CD8-positive, alpha-beta memory T cell (primary cell): ENCODE measurements at regions not wholly inside any gene's neighbourhood (a gene's known extent, or its start where the extent isn't known, plus 50 kb on each side); places are given as distances from the start of the nearest gene placed in this dataset.
"Not testable (repeated sequence)": the region's sequence is repeated elsewhere in the genome, so short reads cannot be mapped to it uniquely, and the experiment has no call there.

Experiments
- CTCF ChIA-PET: fragments of 350-600 bp; sonication (Branson Sonifier 250); formaldehyde crosslinking; loops from one replicate; lab custom pipeline; 2021; ENCODE audit warnings: antibody characterized with exemption; lab: Charles Lee
- POLR2A ChIA-PET: fragments of 350-600 bp; sonication (Branson Sonifier 250); formaldehyde crosslinking; loops from one replicate; lab custom pipeline; 2021; ENCODE audit warnings: antibody characterized with exemption; lab: Charles Lee
- DNase-seq, 5 donors: peaks; one replicate each; pipeline versions ENCODE4 v3.0.0 to v3.0.0-alpha.2; 2020 to 2022; ENCODE audit warnings: mixed read lengths in 1 of 5
- H3K27ac ChIP-seq: one replicate; pipeline ENCODE4 v1.7.0; 2013; ENCODE audit warnings: low read depth, mild to moderate bottlenecking, low read length, moderate library complexity
- H3K27me3 ChIP-seq: 2 replicates; pipeline ENCODE4 v1.7.0; 2013; ENCODE audit warnings: low read length, mild to moderate bottlenecking; ENCODE audit not compliant: insufficient read depth, poor library complexity, severe bottlenecking
- H3K36me3 ChIP-seq: 2 replicates; pipeline ENCODE4 v1.7.0; 2013; ENCODE audit warnings: mild to moderate bottlenecking, low read length, moderate library complexity; ENCODE audit not compliant: insufficient read depth
- H3K4me1 ChIP-seq: 2 replicates; pipeline ENCODE4 v1.7.0; 2013; ENCODE audit warnings: mild to moderate bottlenecking, low read length, moderate library complexity; ENCODE audit not compliant: insufficient read depth
- H3K4me3 ChIP-seq: 2 replicates; pipeline ENCODE4 v1.7.0; 2013; ENCODE audit warnings: mild to moderate bottlenecking, low read length
- H3K9me3 ChIP-seq: 2 replicates; pipeline ENCODE4 v1.7.0; 2013; ENCODE audit warnings: mild to moderate bottlenecking, low read length
- H3K27ac Mint-ChIP-seq, 8 donors: one replicate each; pipeline ENCODE4 v1.8.0; 2020 to 2021; ENCODE audit warnings: mixed read lengths in 8 of 8, mild to moderate bottlenecking in 6 of 8, inconsistent platforms in 3 of 8, moderate library complexity in 3 of 8
- H3K27me3 Mint-ChIP-seq, 2 donors: one replicate each; pipeline ENCODE4 v1.8.0; 2020 to 2021; ENCODE audit warnings: mixed read lengths in 2 of 2, mild to moderate bottlenecking in 1 of 2, moderate library complexity in 1 of 2
- H3K36me3 Mint-ChIP-seq, 3 donors: one replicate each; pipeline ENCODE4 v1.8.0; 2020 to 2021; ENCODE audit warnings: mixed read lengths in 3 of 3, inconsistent platforms in 1 of 3, mild to moderate bottlenecking in 1 of 3
- H3K4me1 Mint-ChIP-seq, 3 donors: one replicate each; pipeline ENCODE4 v1.8.0; 2020 to 2021; ENCODE audit warnings: mixed read lengths in 3 of 3, inconsistent platforms in 1 of 3, mild to moderate bottlenecking in 1 of 3
- H3K4me3 Mint-ChIP-seq, 7 donors: one replicate each; pipeline ENCODE4 v1.8.0; 2020 to 2021; ENCODE audit warnings: mixed read lengths in 7 of 7, mild to moderate bottlenecking in 6 of 7, moderate library complexity in 4 of 7, inconsistent platforms in 2 of 7
- H3K9me3 Mint-ChIP-seq, 5 donors: one replicate each; pipeline ENCODE4 v1.8.0; 2020 to 2022; ENCODE audit warnings: mixed read lengths in 5 of 5, mild to moderate bottlenecking in 3 of 5, moderate library complexity in 2 of 5, inconsistent platforms in 1 of 5

DNA sequence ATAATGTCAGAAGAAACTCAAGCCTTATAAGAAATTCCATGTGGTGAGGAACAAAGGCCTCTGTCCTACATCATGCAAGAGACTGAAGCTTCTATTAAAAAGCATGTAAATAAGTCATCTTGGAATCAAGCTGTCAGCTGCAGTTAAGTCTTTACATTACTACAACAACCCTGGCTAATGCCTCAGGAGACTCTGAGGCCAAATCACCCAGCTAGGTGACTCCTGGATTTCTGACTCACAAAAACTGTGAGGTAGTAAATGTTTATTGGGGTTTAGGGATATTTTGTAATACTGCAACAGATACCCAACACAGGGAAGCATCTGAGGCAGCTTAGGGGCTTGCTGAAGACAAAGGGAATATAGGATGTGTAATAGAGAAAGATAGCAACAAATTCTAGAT, 89.6 kb downstream of the C11orf87 start:
- ChIA-PET CTCF (no interaction called here), POLR2A (no interaction called here)
- H3K36me3 Mint-ChIP-seq, result no peaks in the 10 kb centered on the region

DNA sequence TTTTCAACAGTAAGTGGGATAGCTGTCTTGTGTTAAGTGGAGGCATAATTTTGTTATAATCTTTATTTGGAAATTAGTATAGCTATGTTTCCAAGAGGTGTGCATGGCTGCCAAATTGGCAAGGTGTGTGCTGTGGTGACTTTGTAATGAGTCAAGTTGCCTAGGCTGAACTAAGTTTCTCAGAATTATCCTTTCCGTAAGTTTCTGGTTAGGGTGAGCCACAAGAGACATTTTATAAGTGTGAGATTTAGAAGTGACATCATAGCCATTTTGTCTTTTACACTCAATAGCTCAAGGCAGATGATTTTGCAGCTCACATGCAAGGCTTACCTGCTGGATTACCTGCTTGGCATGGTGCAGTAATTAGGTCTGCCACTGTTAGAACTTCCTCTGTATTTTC, 90.3 kb downstream of the C11orf87 start:
- H3K27ac Mint-ChIP-seq, result no peak overlapping the region

More for the DNA sequence above, 89.6 kb downstream of the C11orf87 start:
- H3K27ac Mint-ChIP-seq, result no peak overlapping the region
- H3K4me3 Mint-ChIP-seq, result no peak overlapping the region
- no peaks in the 10 kb centered on the region for H3K4me1 Mint-ChIP-seq
- Histone ChIP-seq H3K4me3 (no peak overlapping the region), H3K4me1 (no peaks in the 10 kb centered on the region), H3K36me3 (no peaks in the 10 kb centered on the region), H3K27ac (no peak overlapping the region), H3K9me3 (no peaks in the 10 kb centered on the region), H3K27me3 (no peaks in the 10 kb centered on the region)
- peaks cover 0 to 11% (median 4%) of the 10 kb centered on the region in 5 donors for H3K9me3 Mint-ChIP-seq
- no peaks in the 10 kb centered on the region for H3K27me3 Mint-ChIP-seq
- no peak for DNase-seq

GRCh38 chr11:109512680-109513079, 90.7 kb downstream of the C11orf87 start:
- ChIA-PET POLR2A (no interaction called here), CTCF (no interaction called here)
- H3K4me3 ChIP-seq, result no peak overlapping the region
- no peaks in the 10 kb centered on the region for H3K36me3 ChIP-seq
- no peaks in the 10 kb centered on the region for H3K4me1 ChIP-seq
- H3K4me3 Mint-ChIP-seq, result no peak overlapping the region
- no peaks in the 10 kb centered on the region for H3K36me3 Mint-ChIP-seq
- H3K27ac Mint-ChIP-seq, result no peak overlapping the region
- no peaks in the 10 kb centered on the region for H3K27me3 ChIP-seq
- H3K4me1 Mint-ChIP-seq, result no peaks in the 10 kb centered on the region
- DNase-seq, result no peak
- H3K27ac ChIP-seq, result no peak overlapping the region
- H3K27me3 Mint-ChIP-seq, result no peaks in the 10 kb centered on the region
- H3K9me3 ChIP-seq, result no peaks in the 10 kb centered on the region
- H3K9me3 Mint-ChIP-seq, result peaks cover 0 to 11% (median 4%) of the 10 kb centered on the region in 5 donors

More for the DNA sequence above, 90.3 kb downstream of the C11orf87 start:
- Mint-ChIP-seq H3K36me3 (no peaks in the 10 kb centered on the region), H3K27me3 (no peaks in the 10 kb centered on the region), H3K9me3 (peaks cover 0 to 11% (median 4%) of the 10 kb centered on the region in 5 donors), H3K4me1 (no peaks in the 10 kb centered on the region), H3K4me3 (no peak overlapping the region)
- Histone ChIP-seq H3K27me3 (no peaks in the 10 kb centered on the region), H3K36me3 (no peaks in the 10 kb centered on the region), H3K9me3 (no peaks in the 10 kb centered on the region), H3K27ac (no peak overlapping the region), H3K4me1 (no peaks in the 10 kb centered on the region), H3K4me3 (no peak overlapping the region)
- POLR2A ChIA-PET, result no interaction called here
- DNase-seq, result no peak
- CTCF ChIA-PET, result no interaction called here

DNA sequence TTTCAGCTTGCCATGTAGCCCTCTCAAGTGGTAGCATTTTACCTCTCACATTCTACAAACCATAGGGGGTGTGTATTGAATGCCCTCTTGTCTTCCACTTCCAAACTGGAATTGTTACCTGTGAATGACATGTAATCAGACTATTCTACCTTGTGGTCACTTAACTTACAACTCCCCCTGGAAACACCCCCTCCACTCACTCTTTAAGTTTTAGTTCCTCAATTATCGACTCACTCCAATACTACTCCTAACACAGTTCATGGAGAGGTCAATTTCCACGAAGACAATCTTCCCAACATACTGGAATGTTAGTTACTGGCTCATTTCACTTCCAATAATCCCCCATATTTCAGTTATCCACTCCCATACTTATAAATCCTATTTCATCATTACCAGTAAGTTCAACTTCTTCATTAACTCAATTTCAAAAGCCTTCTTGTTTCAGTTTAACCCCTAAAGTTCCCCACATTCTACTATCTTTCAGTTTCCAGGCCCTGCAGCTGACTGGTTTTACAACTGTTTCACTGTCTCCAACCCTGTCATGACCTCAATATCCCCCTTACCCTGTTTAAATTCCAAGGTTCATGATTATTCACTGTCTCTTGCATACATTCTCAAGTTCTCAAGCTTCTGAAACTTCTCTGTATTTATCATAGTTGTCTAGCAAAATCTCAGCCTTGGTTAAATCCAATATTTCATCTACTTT, 92.5 kb downstream of the C11orf87 start:
- POLR2A ChIA-PET, result no interaction called here
- peaks cover 0 to 9% (median 4%) of the 10 kb centered on the region in 5 donors for H3K9me3 Mint-ChIP-seq
- CTCF ChIA-PET, result no interaction called here
- Histone ChIP-seq H3K36me3 (no peaks in the 10 kb centered on the region), H3K9me3 (no peaks in the 10 kb centered on the region), H3K4me3 (no peak overlapping the region), H3K4me1 (no peaks in the 10 kb centered on the region), H3K27me3 (no peaks in the 10 kb centered on the region), H3K27ac (no peak overlapping the region)
- no peak overlapping the region for H3K27ac Mint-ChIP-seq
- H3K27me3 Mint-ChIP-seq, result no peaks in the 10 kb centered on the region
- no peak for DNase-seq
- H3K4me3 Mint-ChIP-seq, result no peak overlapping the region
- no peaks in the 10 kb centered on the region for H3K4me1 Mint-ChIP-seq
- H3K36me3 Mint-ChIP-seq, result no peaks in the 10 kb centered on the region

GRCh38 chr11:109519253-109519652, 97.3 kb downstream of the C11orf87 start:
- H3K4me3 ChIP-seq, result no peak overlapping the region
- POLR2A ChIA-PET, result no interaction called here
- H3K27ac ChIP-seq, result no peak overlapping the region
- H3K36me3 Mint-ChIP-seq, result peaks cover 0 to 2% (median 0%) of the 10 kb centered on the region in 3 donors
- CTCF ChIA-PET, result no interaction called here
- peaks cover 0 to 3% of the 10 kb centered on the region in 2 donors for H3K27me3 Mint-ChIP-seq
- H3K9me3 Mint-ChIP-seq, result peaks cover 0 to 10% (median 5%) of the 10 kb centered on the region in 5 donors
- H3K4me3 Mint-ChIP-seq, result no peak overlapping the region
- no peaks in the 10 kb centered on the region for H3K4me1 ChIP-seq
- no peak overlapping the region for H3K27ac Mint-ChIP-seq
- no peaks in the 10 kb centered on the region for H3K4me1 Mint-ChIP-seq
- no peaks in the 10 kb centered on the region for H3K36me3 ChIP-seq
- H3K27me3 ChIP-seq, result no peaks in the 10 kb centered on the region
- no peak for DNase-seq
- H3K9me3 ChIP-seq, result no peaks in the 10 kb centered on the region

- H3K9me3 Mint-ChIP-seq, result peaks cover 0 to 8% (median 4%) of the 10 kb centered on the region in 5 donors
- no peaks in the 10 kb centered on the region for H3K4me1 Mint-ChIP-seq
- Histone ChIP-seq H3K27ac (no peak overlapping the region), H3K4me1 (no peaks in the 10 kb centered on the region), H3K4me3 (no peak overlapping the region), H3K9me3 (no peaks in the 10 kb centered on the region), H3K36me3 (no peaks in the 10 kb centered on the region), H3K27me3 (no peaks in the 10 kb centered on the region)
- no peak for DNase-seq
- H3K27ac Mint-ChIP-seq, result no peak overlapping the region
- H3K4me3 Mint-ChIP-seq, result no peak overlapping the region
- H3K36me3 Mint-ChIP-seq, result peaks cover 0 to 2% (median 0%) of the 10 kb centered on the region in 3 donors
- H3K27me3 Mint-ChIP-seq, result peaks cover 0 to 3% of the 10 kb centered on the region in 2 donors
- ChIA-PET CTCF (no interaction called here), POLR2A (no interaction called here)
Observed at GRCh38 chr11:109521571-109522086, 99.6 kb downstream of the C11orf87 start.

DNA sequence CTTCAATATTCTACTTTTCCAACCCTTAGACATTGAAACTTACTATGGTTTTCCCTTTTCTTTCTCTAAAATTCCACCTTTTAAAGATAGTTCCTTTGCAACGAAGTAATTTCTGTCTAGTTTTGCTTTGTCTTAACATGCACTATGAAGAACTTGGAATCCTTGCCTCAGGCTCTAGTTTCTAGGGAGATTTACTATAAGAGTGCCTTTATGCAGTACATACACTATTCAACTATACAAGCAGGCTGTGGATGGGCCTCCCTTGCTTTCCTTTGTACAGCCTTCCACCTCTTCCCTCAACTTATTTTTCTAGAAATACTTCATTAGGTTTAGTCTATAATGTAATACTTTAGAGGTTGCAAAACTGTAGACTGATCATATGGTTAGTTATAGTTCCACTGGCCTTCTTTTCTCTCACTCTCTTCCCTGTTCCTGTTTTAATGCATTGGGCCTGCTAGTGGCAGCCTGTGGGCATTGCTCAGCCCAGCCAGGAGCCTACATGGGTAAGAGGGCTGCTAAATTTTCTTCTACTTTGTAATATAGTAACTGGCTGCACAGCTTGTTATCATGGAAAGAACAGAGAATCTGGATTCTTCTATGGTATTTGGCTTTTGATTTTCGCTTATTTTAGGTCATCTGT, 100.2 kb downstream of the C11orf87 start:
- POLR2A ChIA-PET, result no interaction called here
- Mint-ChIP-seq H3K27ac (no peak overlapping the region), H3K36me3 (peaks cover 0 to 2% (median 0%) of the 10 kb centered on the region in 3 donors), H3K4me1 (no peaks in the 10 kb centered on the region), H3K27me3 (peaks cover 0 to 3% of the 10 kb centered on the region in 2 donors), H3K4me3 (no peak overlapping the region), H3K9me3 (peaks cover 0 to 10% (median 6%) of the 10 kb centered on the region in 5 donors)
- DNase-seq, result no peak
- Histone ChIP-seq H3K36me3 (no peaks in the 10 kb centered on the region), H3K27me3 (no peaks in the 10 kb centered on the region), H3K9me3 (no peaks in the 10 kb centered on the region), H3K4me1 (no peaks in the 10 kb centered on the region), H3K27ac (no peak overlapping the region), H3K4me3 (no peak overlapping the region)
- CTCF ChIA-PET, result no interaction called here

GRCh38 chr11:109525636-109526035, 103.6 kb downstream of the C11orf87 start:
- H3K27me3 Mint-ChIP-seq, H3K9me3 ChIP-seq, H3K36me3 ChIP-seq, CTCF ChIA-PET, H3K27ac ChIP-seq, POLR2A ChIA-PET, H3K4me1 Mint-ChIP-seq, H3K4me3 ChIP-seq, H3K27ac Mint-ChIP-seq, H3K36me3 Mint-ChIP-seq, DNase-seq, H3K4me1 ChIP-seq, H3K4me3 Mint-ChIP-seq, H3K27me3 ChIP-seq: not testable (repeated sequence)
- H3K9me3 Mint-ChIP-seq, result peaks cover 0 to 12% (median 7%) of the 10 kb centered on the region in 5 donors
